Ishikawa (cell line): ENCODE measurements at regions not wholly inside any gene's neighbourhood (a gene's known extent, or its start where the extent isn't known, plus 50 kb on each side); places are given as distances from the start of the nearest gene placed in this dataset.

Experiments used
- CEBPB ChIP-seq: IDR thresholded peaks from 2 replicates; pipeline ENCODE4 v1.6.1; 2012
- CREB1 ChIP-seq: IDR thresholded peaks from 2 replicates; pipeline ENCODE4 v1.6.1; 2012; ENCODE audit warnings: low read depth
- EGR1 ChIP-seq: IDR thresholded peaks from 2 replicates; pipeline ENCODE4 v1.6.1; 2012
- EP300 ChIP-seq: IDR thresholded peaks from 2 replicates; pipeline ENCODE4 v1.6.1; 2012; ENCODE audit warnings: borderline replicate concordance
- FOXM1 ChIP-seq: IDR thresholded peaks from 2 replicates; pipeline ENCODE4 v1.6.1; 2012; ENCODE audit warnings: low read depth, borderline replicate concordance
- MAX ChIP-seq: IDR thresholded peaks from 2 replicates; pipeline ENCODE4 v1.6.1; 2012
- NFIC ChIP-seq: IDR thresholded peaks from 2 replicates; pipeline ENCODE4 v1.6.1; 2012
- RAD21 ChIP-seq: IDR thresholded peaks from 2 replicates; pipeline ENCODE4 v1.6.1; 2012; ENCODE audit warnings: low read depth
- REST ChIP-seq: IDR thresholded peaks from 2 replicates; pipeline ENCODE4 v1.6.1; 2012; ENCODE audit warnings: low read depth, mild to moderate bottlenecking
- TAF1 ChIP-seq: IDR thresholded peaks from 2 replicates; pipeline ENCODE4 v1.6.1; 2012; ENCODE audit warnings: low read depth, mild to moderate bottlenecking
- YY1 ChIP-seq: IDR thresholded peaks from 2 replicates; pipeline ENCODE4 v1.6.1; 2012; ENCODE audit warnings: low read depth
- ZBTB7A ChIP-seq: IDR thresholded peaks from 2 replicates; pipeline ENCODE4 v1.6.1; 2012; ENCODE audit warnings: low read depth

- TF ChIP-seq FOXM1 (no peak), TAF1 (no peak), RAD21 (no peak), CREB1 (no peak), ZBTB7A (no peak), REST (no peak), NFIC (no peak), YY1 (no peak), EP300 (no peak), CEBPB (no peak), MAX (no peak), EGR1 (no peak)
These were observed 701.9 kb upstream of the LINC00305 start for GRCh38 chr18:64850791-64851190.
